Superior temporal gyrus (tissue), 1 donor: ENCODE measurements at regions not wholly inside any gene's neighbourhood (a gene's known extent, or its start where the extent isn't known, plus 50 kb on each side); places are given as distances from the start of the nearest gene placed in this dataset.

Source experiments
- DNase-seq: peaks from one replicate; pipeline ENCODE4 v3.0.0-alpha.2; 2016; ENCODE audit errors: extremely low spot score

DNA sequence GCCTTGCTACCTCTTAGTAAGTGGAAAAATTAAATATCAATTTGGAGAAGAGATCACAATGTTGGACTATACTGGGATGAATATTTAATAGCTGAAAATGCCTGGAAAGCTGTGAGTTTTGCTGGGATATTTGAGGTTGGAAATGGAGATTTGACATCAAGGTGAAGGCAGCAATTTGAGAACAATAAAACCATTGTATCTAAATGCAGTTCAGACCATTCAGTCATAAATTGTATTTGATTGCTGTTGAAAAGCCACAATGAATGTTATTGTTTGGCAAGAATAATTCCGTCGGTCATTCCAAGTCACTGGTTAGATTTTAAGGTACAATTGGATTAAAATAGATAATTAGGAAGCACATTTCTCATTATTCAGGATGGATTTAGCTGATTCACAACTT, 325.6 kb downstream of the HRH4 start:
- peak; percentile 13 for DNase-seq

DNA sequence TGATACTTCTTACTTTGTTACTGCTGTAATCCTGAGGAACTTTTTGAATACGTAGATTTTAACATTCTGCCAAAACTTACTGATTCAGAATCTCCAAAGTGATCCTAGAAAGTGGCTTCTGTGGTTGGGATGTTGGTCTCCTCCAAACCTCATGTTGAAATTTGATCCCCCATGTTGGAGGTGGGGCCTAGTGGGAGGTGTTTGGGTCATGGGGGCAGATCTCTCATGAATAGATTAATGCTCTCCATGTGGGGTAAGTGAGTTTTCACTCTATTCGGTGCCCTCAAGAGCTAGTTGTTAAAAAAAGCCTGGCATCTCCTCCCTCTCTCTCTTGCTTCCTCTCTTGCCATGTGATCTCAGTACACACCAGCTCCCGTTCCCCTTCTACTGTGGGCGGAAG, 329.9 kb downstream of the HRH4 start:
- no peak for DNase-seq

DNA sequence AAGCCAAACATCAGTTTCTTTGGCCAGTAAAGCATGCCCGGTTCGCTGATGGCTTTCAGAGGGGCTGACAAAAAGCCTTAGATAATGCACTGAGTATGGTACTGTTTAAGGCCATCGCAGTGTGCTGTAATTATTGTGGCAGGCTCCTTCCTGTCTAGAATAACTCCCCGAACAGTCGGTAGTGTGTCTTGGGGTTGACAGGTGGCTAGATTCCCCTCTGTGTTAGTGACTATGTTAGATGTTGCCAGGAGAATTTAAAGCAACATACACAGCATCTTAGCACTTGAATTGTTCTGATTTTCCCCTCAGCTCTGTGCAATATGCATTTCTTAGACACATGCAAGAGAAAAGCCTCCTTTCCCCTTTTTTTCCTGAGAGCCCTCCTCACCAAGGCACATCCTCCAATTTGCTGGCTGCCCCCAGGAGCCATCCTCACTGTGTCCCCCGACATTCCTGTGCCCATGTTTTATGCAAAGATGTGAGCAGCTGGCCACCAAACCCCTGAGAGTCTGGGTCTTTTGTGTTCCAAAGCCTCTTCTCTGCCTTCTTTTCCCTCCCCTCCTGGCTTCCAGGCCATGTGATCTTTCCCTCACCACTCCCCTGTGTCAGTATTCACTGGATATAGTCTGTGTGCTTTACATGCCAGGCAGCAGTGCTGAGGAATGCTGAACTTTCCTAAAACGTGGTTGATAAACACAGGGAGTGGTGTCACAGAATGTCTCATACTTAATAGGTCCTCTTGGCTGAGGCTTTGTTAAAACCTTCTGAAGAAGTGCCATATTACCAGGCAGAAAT, 331.5 kb downstream of the HRH4 start:
- DNase-seq = no peak

DNA sequence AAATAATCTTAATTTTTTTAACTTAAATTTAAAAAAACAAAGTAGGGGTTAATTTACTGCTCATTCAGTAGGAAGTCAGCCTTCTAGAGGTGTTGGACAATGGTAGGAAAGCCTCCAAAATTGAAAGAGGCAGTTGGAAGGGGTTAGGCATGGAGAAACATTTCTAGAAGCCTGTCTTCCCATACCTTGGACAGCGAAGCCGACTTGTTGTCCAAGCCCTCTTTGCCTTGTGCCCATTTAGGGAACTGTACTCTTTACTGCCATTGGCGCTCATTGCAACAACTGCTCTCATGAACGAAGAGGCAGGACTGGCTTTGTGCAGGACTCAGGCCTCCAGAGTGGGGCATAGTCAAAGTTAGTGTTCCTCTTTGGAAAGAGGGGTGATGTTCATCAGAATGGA, 333.3 kb downstream of the HRH4 start:
- DNase-seq = no peak

DNA sequence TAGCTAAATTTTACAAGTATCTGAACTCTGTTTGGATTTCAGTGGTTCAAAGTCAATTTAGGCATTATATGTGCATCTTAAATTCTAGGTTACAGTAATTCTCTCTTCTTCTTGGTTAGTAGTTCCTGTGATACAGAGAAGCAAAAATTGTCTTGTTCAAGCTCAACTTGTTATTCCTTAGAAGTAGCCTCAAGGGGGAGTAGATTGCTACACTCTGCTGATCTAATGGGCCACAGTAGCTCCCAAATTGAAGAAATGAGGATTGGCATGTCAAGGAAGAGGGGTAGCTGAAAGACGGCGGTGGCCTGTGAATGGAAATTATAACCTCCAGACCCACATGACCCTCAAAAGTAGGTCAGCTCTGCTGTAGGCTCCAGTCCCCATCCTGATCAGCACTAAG, 334.7 kb downstream of the HRH4 start:
- no peak for DNase-seq

DNA sequence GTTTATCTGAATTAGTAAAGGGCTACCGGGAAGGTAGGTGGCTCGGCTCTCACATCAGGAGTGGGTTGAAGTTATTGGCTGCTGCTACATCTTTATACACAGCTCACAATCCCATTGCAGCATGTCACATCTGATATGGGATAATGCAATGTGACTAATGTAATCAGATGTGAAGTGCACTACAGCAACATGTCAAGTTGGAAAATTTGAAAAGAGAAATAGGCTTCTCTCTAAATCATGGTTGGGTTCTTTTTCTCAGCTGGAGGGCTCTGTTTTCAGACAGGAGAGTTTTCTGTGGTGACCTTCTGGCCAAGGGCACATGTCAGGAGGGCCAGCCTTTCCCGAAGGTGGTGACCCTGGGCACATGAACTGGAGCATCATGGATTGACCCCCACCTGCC, 337.5 kb downstream of the HRH4 start:
- no peak for DNase-seq

DNA sequence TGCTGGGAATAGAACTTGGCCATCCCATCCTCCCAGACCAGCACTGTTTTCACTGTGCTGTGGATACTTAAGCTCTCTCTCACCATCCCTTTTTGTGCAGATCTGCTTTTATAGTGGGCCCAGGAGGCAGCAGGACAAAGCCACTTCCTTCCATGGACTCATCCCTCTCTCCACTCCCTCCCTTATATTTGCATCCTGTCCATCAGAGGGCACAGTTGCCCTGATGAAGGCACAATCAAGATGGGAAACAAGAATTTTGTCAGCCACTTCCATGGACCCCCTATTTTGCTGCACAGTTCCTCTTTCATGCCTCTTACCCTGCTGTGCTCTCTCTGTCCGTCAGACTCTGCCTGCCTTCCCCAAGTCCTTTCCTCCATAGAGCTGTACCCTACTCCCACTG, 338.7 kb downstream of the HRH4 start:
- no peak for DNase-seq

DNA sequence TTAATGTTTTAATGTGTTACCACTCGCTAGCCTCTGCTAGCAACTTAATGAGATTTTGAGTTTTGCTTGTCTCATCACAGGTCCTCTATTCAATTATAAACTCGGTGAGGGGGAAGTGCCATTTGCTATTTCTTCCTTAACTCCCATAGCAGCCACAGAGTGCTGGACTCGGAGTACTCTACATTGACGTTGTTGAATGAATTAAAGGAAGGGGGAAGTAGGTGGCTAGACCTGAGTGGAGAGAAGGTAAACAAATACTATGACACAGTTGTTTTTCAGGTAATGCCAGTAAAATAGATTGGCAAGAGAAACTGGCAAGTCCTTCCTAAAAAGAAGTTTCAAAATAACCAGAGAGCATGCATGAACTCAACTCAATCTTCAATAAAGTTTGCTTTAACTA, 339.3 kb downstream of the HRH4 start:
- DNase-seq = no peak

DNA sequence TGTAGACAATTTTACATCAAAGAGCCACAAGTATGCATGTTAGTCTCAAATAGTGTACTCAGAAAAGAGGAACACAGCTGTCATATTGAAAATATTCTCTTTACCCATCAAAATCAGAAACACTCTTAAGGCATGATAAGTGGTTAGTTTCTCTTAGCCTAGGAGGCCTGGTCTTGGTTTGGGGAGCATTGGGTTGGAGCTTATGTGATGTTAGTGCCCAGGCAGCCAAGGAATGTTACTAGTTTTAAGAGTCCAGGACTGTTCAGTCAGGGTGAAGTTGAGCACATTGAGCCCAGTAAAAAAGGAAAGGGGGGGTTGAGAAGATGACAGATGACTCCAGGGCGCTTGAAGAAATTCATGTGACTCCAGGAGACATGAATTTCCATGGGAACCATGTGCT, 340.6 kb downstream of the HRH4 start:
- no peak for DNase-seq

DNA sequence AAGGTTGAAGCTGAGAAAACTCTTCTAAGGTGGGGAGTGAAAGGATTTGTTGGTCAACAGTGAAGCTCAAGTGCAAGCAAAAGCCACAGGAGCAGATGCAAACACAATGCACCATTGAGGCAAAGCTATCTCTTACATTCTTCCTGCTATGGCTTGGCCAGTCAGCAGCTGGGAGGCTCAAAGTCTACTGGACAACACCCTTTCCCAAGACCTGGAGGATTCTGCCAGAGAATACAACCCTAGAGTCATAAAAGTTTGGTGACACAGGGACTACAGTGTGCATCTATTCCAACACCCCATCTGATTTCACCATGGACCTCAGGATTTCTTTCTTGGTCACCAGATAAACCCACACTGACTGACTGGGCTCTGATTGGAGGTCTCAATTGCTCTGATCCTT, 342.0 kb downstream of the HRH4 start:
- DNase-seq = no peak

DNA sequence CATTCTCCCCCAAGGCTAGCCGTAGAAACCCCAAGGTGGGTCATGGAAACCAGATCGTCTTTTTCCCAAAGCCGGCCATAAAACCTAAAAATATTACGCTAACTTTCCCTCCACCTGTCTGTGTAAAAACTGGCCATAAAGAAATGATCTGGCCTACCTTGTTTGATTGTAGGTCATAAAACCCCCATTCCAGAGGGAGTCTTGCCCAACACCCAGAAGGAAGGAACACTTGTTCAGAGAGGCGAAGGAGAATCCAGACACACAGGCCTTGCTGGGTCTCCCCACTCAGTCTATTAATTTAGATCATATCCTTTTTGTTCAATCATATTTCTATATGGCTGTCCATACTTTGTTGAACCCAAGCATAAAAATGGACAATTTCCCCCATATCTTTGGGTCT, 344.7 kb downstream of the HRH4 start:
- no peak for DNase-seq

DNA sequence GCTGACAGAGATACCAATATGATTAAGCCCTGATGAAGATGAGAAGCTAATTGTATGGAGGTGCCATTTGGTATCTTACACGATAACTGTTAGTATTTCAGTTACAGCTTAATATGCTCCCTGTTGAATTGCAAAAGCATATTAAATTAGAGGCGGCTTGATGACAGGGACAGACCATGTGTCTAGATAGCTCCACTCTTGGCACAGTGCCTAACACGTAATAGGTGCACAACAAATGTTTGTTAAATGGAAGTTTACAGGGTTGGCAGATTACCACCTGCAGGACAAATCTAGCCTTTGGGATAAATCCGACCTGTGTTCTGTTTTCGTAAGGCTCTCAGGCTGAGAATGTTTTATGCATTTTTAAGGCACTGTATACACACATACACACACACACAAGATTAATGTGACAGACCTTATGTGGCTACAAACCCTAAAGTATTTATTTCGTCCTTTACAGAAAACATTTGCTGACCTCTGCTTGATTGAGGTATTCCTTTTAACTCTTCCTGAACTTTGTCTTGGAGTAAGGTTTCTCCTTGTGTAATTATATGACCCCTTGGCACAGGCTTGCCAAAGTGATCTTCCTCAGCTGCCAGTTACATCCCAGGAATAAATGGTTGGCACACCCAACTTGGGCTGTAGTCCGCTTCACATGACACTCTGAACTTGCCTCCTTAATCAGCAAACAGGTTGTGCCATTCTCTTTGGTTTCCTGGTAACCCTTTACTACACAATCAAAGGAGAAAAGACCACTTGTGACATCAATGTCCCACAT, 348.9 kb downstream of the HRH4 start:
- no peak for DNase-seq

DNA sequence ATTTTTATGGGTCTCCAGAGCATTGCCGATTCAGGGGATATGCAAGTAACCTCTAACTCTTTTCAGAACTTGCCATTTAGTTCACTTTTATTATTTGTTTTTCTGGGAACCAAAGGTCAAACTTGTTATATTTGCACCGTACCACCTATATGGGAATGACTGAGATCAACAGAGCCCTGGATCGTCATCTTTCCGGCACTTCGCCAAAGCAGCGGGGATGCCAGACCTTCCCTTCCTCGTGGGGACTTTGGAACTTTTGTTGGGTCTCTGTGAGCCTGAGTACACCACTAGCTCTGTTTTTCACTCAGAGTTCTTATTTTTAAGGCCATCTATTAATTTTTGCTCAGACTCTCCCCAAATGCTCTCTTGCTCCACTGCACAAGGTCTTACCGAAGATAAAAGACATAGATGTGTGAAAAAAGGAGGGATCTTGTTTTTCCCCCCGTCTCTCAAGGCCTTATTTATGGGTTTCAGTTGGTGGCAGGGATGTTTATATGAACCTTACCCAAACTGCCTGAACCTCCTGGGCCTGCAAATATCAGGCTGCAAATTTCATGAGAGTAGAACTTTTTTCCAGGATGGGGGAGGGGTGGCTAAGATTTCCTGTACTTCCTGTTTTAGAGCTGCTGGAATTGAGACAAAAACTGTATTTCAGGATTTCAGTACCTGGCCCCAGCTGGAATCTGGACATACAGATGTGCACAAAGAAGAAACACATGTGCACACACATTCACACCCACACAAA, 350.3 kb downstream of the HRH4 start:
- DNase-seq = no peak

DNA sequence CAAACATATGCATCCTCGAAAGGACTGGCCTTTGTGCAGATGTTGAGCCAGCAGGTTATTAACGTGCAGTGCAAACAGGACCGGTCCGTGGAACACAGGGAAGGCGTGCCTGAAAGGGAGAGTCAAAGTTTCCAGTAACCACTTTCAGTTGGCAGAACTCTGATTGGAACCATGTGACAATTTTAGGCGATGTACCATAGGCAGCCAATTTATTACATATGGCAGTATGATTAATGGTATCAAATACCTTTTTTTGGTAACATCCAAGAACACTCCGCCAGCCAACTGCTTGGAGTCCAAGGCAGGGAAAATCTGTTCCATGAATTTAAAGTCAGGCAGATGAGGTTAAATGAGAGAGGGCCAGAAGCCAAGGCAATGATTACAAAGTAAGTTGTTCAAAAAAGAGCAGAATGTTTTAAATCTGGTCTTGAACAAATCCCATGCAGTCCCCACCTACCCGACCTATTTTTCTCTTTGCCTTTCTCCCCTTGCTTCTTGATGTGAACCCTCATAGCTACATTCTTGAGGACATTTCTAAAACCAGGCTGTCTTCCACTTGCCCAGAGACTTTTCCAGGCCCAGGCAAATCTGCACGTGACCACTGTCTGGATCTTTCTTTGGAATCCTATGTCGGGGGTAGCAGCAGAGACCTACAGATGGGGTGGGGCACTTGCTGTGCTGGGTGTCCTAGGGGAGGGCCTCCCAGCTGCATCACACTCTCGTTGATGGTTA, 351.7 kb downstream of the HRH4 start:
- DNase-seq = no peak

DNA sequence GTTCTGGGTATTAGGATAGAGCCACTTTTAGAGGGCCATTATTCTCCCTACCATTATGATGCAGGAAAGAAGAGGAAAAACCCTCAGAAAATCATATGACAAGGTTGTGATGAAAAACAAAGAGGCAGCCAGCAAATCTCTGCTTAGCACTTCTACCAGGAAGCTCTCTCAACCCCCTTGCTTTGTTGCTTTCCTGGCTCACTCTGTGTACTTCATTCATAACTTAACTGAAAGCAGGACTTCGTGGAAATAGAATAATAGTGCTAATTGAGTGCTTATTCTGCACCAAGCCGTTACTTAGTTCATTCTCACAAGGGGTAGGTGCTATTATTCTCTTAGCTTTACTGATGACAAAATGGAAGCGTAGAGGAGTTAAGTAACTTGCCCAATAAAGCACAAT, 354.1 kb downstream of the HRH4 start:
- no peak for DNase-seq

DNA sequence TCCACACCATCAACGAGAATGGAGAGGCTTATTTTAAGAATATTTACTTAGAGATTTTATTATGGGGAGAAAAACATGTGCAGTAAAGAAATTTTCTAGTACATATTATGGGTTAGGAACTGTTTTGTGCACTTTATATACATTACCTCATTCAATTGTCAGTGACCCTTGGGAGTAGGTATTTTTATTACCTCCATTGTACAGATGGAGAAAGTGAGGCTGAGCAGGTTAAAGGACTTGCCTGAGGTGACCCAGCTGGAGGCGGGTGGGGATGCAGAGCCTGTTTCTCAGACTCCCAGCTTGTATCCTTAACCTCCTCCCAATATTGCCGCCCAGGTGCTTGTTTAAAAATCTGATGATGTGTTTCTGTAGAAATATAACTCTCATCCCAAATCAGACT, 356.7 kb downstream of the HRH4 start:
- no peak for DNase-seq

DNA sequence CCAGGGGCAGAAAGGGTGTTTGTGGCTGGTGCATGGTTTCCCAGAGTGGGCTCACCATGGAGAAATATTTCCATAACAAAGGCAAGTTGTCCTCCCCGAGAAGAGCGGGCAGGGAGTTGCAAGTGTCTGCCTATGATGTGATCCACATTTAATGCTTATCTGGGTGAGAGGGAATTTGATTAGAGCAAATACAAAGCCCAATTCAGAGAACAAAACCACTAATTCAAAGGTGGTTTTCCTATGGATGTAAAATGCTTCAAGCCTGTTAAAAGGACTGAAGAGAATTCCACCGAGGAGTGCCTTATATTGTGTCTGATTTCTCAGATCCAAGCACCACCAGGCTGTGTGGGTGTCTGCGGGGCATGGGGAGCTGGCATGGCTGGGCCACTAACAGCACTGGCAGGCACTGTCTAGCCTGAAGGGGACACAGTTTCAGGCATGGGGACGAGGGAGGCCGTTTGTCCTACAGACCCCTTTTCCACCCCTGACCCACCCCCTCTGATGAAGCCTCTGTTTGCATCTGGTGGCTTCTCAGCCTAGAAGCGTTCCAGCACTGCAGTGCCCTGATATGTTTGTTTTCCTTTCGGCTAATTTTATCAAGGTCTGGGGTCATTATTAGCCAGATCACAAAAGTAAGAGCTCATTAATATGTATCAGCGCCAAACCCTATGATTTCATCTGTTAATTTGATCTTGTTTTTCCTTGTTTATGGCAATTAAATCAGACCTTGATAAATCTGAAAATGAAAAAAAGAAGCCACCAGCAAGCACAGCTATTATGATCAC, 357.3 kb downstream of the HRH4 start:
- DNase-seq = peak; percentile 28

DNA sequence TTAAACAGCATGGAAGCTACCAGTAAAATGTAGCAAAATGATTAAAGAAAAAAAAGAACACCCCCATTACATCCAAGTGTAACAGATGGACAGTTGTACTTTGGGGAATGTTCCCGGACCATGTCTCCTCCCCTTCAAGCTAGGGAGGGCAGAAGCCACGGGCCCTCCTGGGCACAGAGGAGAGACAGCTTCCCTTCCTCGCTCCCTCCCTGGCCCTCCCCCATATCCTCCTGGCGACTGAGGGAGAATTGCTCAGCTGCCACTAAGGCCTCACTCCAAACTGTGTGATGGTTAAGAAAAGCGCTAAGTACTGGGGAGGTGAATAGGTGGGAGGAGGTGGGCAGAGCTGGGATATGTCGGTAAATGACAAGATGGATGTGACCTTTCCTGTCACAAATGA, 358.0 kb downstream of the HRH4 start:
- no peak for DNase-seq

DNA sequence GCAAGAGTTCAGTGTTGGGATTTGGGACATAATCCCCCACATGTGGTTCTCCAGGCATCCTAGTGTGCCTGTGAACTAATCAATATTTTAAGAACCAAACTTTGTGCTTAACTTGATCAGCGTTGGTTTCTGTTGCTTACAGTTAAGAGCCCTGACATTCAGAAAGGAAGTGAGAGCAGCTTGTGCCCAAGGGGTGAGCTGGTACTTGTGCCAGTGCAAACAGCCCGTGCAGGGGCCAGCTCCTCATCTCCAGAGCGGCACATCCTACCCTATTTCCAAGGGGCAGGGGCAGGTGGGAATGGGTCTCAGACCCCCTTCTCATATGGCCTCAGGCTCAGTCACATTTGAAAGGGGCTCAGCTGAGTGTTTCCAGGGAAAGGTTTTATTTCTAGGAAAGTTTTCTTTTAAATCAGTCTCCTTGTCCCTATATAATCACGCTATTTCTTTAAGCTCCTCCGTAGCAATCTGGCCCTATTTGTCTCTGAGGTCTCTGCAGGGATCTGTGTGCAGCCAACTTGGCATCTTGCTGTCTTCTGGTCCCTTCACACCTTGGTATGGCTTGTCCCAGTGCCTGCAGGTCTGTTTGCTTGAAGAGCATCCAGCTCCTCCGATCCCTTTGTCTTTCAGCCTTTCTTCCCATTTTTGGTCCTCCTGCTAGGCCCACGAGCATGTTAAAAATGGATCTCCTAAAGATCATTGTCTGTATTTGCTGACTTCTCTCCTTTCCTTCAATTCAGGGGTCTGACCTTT, 358.9 kb downstream of the HRH4 start:
- no peak for DNase-seq

DNA sequence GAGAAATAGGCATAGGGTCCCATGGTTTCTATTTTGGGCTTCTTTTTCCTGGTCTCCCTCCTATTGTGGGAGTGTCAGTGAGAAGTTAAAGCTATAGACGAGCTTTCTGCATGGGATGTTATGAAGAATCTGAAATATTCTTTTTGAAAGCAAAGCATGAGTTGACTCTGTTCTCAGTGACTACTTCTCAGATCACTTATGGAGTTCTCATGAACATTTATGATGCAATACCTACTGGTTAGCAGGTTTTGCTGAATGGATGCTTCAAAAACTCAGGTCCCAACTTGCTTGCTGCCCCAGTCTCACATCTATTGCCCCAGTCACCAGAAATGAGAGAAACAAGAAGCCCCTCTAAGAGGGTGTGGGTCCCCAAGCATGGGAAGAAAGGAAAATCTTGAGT, 365.0 kb downstream of the HRH4 start:
- DNase-seq = no peak

DNA sequence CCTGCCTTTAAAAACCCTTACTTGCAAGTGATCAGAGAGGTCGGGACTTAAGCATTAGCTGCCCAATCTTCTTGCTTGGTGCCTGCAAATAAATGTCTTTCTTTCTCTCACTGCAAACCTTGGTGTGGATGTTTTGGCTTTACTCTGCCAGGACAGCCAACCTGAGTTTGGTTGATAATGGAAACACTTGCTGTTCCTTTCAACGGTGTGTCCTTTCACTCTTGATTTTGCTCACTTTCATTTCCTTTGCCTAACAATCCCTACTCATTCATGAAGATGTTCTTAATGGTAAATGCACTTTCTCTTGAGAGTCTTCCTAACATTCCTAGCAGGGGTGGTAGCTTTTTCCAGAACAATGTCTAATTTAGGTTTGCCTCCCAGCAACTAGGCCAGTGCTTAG, 366.2 kb downstream of the HRH4 start:
- no peak for DNase-seq
